ENCODE measurements at regions not wholly inside any gene's neighbourhood (a gene's known extent, or its start where the extent isn't known, plus 50 kb on each side); places are given as distances from the start of the nearest gene placed in this dataset.

- Histone ChIP-seq H3K4me1 (no peaks in the 10 kb centered on the region), H3K36me3 (no peaks in the 10 kb centered on the region), H3K4me3 (no peak overlapping the region), H3K9me3 (no peaks in the 10 kb centered on the region), H3K27me3 (no peaks in the 10 kb centered on the region), H3K27ac (no peak overlapping the region)
- intact Hi-C loops (cut with DNase I; ENCODE audit: low total_unique reads) (no loop called here), in situ Hi-C loops (cut with MboI; ENCODE audit: low pct_ligation_motif_present in 1 of 4, low pct_unique_long_range_greater_than_20kb in 1 of 4, low sequenced_read_pairs in 3 of 4) (no loop called here)
- TF ChIP-seq, protein P1, sequence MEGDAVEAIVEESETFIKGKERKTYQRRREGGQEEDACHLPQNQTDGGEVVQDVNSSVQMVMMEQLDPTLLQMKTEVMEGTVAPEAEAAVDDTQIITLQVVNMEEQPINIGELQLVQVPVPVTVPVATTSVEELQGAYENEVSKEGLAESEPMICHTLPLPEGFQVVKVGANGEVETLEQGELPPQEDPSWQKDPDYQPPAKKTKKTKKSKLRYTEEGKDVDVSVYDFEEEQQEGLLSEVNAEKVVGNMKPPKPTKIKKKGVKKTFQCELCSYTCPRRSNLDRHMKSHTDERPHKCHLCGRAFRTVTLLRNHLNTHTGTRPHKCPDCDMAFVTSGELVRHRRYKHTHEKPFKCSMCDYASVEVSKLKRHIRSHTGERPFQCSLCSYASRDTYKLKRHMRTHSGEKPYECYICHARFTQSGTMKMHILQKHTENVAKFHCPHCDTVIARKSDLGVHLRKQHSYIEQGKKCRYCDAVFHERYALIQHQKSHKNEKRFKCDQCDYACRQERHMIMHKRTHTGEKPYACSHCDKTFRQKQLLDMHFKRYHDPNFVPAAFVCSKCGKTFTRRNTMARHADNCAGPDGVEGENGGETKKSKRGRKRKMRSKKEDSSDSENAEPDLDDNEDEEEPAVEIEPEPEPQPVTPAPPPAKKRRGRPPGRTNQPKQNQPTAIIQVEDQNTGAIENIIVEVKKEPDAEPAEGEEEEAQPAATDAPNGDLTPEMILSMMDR (IDR thresholded peaks at IDR 0.05), result no peak
- no peak for TF ChIP-seq POLR2AphosphoS5 (IDR thresholded peaks at IDR 0.05)
- no peak for TF ChIP-seq EP300 (IDR thresholded peaks at IDR 0.05; ENCODE audit: low read depth)
- no peak for TF ChIP-seq POLR2A (IDR thresholded peaks at IDR 0.05)
- 40 to 71% methylated on average over 1 to 5 of the region's 5 CpGs for whole genome bisulfite sequencing, 2 donors (ENCODE audit: low coverage in 1 of 2)
- DNase-seq, result no peak
Measured at GRCh38 chr10:29826801-29827450, 192.2 kb upstream of the SVIL start.

- H3K9me3 ChIP-seq, result no peaks in the 10 kb centered on the region
- WGBS, 2 donors (ENCODE audit: low coverage in 1 of 2), result 67 to 92% methylated on average over 3 to 5 of the region's 5 CpGs
- no peak for TF ChIP-seq POLR2AphosphoS5 (IDR thresholded peaks at IDR 0.05)
- no peak for TF ChIP-seq POLR2A (IDR thresholded peaks at IDR 0.05)
- TF ChIP-seq, protein P1 (IDR thresholded peaks at IDR 0.05), result no peak
- TF ChIP-seq EP300 (IDR thresholded peaks at IDR 0.05; ENCODE audit: low read depth), result no peak
- in situ Hi-C loops (cut with MboI; ENCODE audit: low pct_ligation_motif_present in 1 of 4, low pct_unique_long_range_greater_than_20kb in 1 of 4, low sequenced_read_pairs in 3 of 4) (no loop called here), intact Hi-C loops (cut with DNase I; ENCODE audit: low total_unique reads) (no loop called here)
- no peaks in the 10 kb centered on the region for H3K4me1 ChIP-seq
- DNase-seq, result no peak
- no peaks in the 10 kb centered on the region for H3K27me3 ChIP-seq
- H3K4me3 ChIP-seq, result no peak overlapping the region
- H3K27ac ChIP-seq, result no peak overlapping the region
- no peaks in the 10 kb centered on the region for H3K36me3 ChIP-seq
Measured at GRCh38 chr10:29826221-29826620, 191.4 kb upstream of the SVIL start.

DNA sequence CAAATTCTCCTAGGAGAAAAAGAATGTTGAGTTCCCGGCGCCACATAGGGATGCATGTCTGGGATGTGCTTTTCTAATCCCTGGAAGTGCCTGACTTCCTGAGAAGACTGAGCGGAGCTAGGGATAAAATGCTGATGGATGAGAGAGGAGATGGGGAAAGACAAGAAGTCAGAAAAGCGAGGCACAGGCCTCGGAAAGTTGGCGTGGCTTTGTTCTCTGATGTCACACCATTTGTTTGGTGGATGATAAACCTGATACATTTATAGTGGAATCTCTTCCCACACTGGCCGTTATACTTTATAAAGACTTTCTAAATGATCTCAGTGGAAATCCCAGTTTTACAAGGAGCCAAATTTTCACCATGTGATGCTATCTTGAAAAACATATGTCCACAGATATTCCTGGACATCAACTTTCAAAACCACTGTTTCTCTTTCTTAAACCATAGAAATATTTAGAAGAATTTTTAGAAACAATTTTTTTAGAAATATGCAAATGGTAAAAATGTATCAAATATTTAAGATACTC is 188.8 kb upstream of the SVIL start:
- Histone ChIP-seq H3K36me3 (no peaks in the 10 kb centered on the region), H3K9me3 (no peaks in the 10 kb centered on the region), H3K27ac (peak overlapping the region; percentile 12 to 85 (median 68)), H3K27me3 (no peaks in the 10 kb centered on the region), H3K4me3 (no peak overlapping the region), H3K4me1 (no peaks in the 10 kb centered on the region)
- TF ChIP-seq, protein P1 (IDR thresholded peaks at IDR 0.05), result no peak
- TF ChIP-seq POLR2AphosphoS5 (IDR thresholded peaks at IDR 0.05), result no peak
- no peak for TF ChIP-seq EP300 (IDR thresholded peaks at IDR 0.05; ENCODE audit: low read depth)
- TF ChIP-seq POLR2A (IDR thresholded peaks at IDR 0.05), result no peak
- in situ Hi-C loops (cut with MboI; ENCODE audit: low pct_ligation_motif_present in 1 of 4, low pct_unique_long_range_greater_than_20kb in 1 of 4, low sequenced_read_pairs in 3 of 4), result no loop called here
- intact Hi-C loops (cut with DNase I; ENCODE audit: low total_unique reads), result no loop called here
- DNase-seq, result no peak
- 61 to 76% methylated on average over 6 to 7 of the region's 7 CpGs for WGBS, 2 donors (ENCODE audit: low coverage in 1 of 2)

DNA sequence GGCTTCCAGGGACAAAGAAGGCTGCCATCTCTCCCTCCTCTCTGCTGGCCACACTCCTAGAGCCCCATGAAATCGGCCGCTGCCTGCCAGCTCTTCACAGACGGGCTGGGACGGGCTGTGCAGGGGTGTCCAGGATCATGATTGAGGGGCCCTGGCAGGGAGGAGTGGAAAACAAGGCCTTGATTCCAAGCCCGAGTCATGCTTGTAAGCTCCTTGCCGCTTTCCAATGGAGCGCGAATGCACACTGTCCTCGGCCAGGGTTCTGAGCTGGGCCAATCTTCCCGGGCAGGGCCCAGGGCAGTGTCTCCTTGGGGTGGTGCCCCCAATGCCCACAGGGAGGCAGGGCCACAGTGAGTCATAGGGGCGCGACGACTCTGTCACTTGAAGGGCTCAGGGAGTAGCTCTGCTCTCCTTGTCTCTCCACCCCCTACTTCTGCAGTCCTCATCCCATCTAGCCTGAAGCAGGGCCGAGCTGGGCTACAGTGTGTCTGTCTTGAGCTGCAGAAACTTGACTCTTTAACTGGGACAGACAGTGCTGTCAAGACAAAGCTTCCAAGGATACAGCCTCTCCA is 186.2 kb upstream of the SVIL start:
- no peaks in the 10 kb centered on the region for H3K27me3 ChIP-seq
- no peak for TF ChIP-seq POLR2A (IDR thresholded peaks at IDR 0.05)
- peak in 1 of 3 donors; percentile 42 for TF ChIP-seq POLR2AphosphoS5 (IDR thresholded peaks at IDR 0.05)
- no peaks in the 10 kb centered on the region for H3K9me3 ChIP-seq
- DNase-seq, result peak; percentile 31
- in situ Hi-C loops (cut with MboI; ENCODE audit: low pct_ligation_motif_present in 1 of 4, low pct_unique_long_range_greater_than_20kb in 1 of 4, low sequenced_read_pairs in 3 of 4), result no loop called here
- intact Hi-C loops (cut with DNase I; ENCODE audit: low total_unique reads), result no loop called here
- H3K36me3 ChIP-seq, result no peaks in the 10 kb centered on the region
- H3K27ac ChIP-seq, result peak overlapping the region; percentile 37 to 85 (median 68)
- H3K4me1 ChIP-seq, result no peaks in the 10 kb centered on the region
- H3K4me3 ChIP-seq, result no peak overlapping the region
- 77% methylated on average over 14 of the region's 14 CpGs; no CpG with 5 or more reads in 1 of the 2 donors for WGBS, 2 donors (ENCODE audit: low coverage in 1 of 2)
